HG02852 (cell line): ENCODE measurements at regions not wholly inside any gene's neighbourhood (a gene's known extent, or its start where the extent isn't known, plus 50 kb on each side); places are given as distances from the start of the nearest gene placed in this dataset.

Experiments
- ATAC-seq: cut with Tn5 transposase; IDR thresholded peaks from one replicate; pipeline ENCODE4 v1.9.1; 2021; ENCODE audit warnings: mild to moderate bottlenecking, moderate library complexity; ENCODE audit not compliant: unreplicated experiment

DNA sequence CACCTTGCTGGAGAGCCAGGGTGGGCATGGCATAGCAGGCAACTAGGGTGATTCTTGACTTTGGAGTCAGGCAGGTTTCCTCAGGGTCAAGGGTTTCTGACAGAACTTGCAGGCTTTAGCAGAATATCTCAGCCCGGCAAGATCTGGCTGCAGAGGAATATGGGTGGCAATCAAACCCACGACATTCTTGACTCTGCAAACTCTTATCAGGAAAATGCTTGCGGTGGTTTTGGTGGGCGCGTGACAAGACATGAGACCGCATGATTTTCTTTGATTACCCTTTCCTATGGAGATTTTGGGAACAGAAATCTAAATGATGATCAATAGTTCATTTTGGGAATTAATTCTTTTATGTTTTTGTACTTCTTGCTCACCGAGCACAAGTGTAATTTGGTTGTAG lies 449.5 kb downstream of the VRK1 start:
- ATAC-seq: no peak

DNA sequence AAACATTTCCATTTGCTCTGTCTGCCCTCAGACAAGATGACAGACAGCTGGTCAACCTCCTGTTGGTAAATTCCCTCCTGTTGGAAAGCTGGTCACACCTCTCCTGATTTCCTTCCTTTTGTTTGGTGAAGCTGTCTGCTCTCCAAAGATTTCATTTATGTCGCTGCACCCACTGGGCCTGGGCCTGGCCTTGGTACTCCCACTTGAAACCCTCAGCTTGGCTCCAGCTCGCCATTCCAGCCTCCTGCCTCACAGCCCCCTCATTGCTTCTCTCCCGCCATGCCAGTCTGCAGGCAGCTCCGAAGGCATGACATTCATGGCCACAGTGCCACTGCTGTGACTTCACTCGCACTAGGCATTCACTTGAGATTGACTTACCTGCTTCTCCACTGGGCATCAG lies 451.8 kb downstream of the VRK1 start:
- ATAC-seq: no peak

DNA sequence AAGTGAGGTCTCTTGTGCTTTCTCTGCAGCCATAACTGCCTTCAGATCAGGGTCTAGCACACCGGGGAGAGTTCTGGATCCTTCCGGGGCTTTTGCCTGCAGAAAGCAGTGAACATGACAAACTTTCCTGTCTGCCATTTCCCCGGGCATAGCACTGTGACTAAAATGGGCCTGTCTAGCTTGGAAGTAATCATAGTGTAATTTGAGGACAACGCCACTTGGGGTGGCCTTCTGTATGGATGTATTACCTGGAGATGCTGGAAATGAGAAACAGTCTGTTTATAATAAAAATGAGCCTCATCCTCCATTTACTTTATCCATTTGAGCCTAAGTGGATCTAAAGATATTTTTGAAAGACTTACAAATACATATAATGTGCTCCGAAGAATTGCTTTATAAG lies 453.7 kb downstream of the VRK1 start:
- no peak for ATAC-seq

DNA sequence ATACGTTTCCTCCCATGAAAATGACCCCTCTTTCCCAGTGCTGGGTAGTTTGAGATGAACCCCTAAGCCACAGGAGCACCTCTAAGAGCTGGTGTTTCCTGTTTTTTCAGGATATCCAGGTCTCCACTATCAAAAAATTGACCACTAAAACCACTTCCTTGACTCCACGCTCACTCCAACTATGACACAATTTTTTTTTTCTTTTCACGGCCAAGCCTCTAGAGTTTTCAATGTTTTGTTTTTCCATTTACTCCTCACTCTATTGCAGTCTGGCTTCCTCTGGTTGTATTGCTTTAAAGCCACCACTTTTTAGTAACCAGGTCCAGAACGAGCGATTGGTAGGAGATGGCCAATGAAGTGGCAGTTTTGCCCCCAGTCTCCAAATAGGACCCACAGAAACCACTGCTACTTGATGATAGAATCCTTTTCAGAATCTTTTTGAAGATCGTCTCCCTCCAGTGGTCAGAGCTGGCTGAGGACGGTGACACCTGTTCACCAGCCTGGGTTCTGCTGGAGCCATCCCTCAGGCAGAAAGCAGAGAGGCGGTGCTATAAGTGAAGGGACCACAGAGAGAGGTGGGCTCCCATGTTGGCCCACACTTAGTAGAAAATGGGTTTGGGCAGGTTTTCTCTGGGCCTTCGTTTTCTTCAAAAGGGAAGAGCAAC lies 454.4 kb downstream of the VRK1 start:
- peak; percentile 54 for ATAC-seq

DNA sequence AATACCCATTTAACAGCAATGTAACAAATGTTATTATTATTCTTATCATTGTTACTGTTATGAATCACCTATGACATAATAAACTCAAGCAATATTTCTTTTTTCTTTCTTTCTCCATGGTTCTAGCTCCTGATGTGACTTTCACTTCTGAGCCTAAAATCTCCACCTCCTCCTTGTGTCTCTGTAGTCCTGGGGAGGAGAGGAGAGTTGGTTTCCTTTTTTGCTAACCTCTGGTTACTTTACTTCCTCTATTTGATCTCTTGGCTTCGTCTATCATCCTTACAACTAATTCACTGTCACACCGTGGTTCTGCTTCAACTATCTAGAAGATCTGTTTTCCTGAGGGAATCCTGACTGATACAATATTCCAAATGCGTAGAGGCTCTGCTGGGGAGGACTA lies 456.6 kb downstream of the VRK1 start:
- no peak for ATAC-seq

DNA sequence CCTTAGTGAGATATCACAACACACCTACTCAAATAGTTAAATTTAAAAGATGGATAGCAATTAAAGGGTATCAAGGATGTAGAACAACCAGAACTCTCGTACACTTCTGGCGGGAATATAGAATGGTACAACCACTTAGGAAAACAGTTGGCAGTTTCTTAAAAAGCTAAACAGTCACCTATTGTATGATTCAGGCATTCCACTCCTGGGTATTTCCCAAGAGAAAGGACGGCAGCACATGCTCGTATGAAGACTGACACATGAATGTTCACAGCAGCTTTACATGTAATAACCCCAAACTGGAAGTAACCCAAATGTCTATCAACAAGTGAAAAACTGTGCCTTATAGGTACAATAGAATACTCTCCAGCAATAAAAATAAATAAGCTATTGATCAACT lies 465.2 kb downstream of the VRK1 start:
- no peak for ATAC-seq

DNA sequence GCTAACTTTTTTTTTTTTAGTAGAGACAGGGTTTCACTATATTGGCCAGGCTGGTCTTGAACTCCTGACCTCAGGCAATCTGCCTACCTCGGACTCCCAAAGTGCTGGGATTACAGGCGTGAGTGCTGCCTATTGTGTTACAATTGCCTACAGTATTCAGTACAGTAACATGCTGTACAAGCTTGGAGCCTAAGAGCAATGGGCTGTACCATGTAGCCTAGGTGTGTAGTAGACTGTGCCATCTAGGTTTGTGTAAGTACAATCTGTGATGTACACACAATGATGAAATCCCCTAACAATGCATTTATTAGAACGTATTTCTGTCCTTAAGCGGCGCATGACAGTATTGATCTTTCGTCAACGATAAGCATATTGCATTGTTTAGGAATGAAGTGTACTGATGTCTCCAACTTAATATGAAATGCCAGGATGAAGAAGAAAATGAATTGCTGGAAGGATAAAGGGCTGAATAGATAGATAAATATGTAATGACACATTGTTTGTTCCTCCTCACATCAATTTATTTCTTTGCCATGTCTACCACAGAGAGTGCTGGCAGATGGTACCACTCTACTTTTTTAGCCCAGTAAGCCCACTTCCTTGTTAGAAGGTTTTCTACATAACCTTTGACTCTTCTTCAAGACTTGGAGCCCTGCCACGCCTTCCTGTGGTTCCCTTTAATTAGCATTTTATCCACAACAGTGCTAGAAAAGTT lies 467.5 kb downstream of the VRK1 start:
- no peak for ATAC-seq

DNA sequence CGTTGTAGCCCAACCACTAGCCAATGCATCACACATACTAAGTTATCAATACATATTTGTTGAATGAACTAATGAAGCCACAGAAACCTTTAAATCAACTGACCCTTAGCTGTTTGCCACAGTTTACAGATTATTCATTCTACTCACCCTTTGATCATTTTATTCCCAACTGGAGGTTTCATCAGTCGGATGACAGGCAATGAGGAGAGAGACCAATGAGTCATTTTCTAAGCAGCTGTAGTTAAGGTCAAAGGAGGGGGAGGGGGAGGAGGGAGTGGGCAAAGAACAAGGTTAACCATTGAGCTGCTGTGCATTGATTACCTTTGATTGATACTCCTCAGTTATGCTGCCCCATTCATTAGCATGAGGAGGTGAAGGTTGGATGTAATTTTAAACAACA lies 469.5 kb downstream of the VRK1 start:
- no peak for ATAC-seq

DNA sequence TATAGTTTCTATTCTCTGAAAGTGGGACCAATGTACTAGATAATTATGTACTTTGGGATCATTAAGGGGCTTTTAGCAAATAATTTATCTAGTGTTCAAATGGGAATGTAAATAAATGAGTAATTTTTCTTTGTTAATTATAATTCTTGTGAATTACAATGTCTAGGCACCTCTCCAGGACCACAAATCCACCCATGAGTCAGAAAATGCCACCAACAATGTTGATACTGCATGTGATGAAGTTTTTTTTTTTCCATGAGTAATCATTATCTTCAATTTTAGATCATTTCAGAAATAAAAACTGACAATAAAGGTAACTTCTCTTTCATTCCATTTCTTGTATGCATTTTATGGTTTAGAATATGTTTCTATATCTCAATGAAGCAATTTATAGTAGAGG lies 470.3 kb downstream of the VRK1 start:
- no peak for ATAC-seq

DNA sequence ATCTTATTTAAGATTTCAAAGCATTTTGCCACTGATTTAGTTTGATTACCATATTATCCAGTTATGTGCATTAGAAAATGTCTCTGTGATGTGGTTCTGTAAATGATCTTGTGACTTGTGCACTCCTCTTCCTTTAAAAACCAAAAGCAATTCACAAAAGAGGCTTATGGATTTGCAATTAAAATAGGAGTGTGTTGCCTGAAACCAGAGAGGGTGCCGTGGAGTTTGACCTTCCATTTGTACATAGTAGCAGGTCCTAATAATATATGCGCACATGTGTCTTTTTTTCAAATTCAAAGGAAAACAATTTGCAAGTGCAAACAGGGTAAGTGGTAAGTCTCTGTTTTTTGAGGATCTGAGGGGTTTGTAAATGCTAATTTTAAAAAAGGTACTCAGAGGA lies 470.9 kb downstream of the VRK1 start:
- ATAC-seq: no peak

DNA sequence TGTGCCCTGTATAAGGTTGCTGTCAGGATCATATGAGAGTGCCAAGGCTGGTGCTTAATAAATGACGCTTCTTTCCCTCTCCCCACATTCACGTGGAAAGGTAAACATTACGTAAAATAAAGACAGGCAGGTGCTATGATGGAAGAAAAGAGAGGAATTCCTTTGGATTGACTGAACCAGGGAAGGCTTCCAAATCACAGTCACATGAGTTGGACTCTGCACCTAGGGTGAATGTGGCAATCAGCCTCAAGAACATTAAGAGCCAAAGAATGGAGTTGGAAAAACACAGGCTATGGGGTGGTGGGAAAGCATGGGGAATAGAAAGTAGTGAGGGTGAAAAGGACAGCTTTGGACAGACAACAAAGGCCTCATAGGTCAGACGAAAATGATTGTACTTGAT lies 473.1 kb downstream of the VRK1 start:
- ATAC-seq: no peak

DNA sequence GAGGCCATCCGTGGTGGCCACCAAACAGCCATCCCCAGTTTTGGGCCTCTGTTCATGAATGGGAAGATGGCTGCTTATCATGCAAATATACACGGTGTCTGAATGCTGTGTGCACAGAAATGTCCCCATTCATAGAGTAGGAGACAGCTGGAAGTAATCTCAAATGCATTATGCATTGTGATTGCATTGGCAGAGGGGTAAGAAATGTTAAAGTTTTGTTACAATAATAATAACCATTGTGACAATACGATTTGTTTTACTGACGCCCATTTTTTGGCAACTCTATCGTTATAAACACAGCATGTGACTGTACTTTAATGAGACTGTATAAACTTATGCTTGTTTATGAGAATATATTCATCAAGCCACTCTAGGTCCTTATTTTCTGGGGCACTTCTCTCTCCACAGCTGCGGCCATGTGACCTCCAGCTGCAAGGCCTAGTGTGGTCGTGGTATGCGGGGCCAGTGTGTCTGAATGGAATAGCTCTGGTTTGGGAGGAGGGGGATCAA lies 474.3 kb downstream of the VRK1 start:
- no peak for ATAC-seq

DNA sequence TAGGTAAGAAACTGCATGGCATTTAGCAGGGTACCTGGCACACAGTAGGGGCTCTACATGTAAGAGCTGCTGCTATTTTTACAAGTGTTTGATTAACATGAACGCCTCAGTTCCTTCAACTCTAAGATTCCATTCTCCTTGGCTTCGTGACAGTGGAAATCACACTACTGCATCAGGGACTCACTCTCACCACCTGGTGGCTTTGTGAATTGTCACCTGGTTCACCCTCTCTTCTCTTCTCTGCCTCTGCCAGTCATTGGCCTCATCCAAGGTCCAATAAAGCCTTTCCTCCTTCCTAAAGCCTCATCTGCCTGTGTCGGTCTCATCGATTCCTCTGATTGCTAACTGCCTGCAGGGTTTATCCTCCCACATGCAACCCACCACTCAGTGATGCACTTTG lies 476.4 kb downstream of the VRK1 start:
- no peak for ATAC-seq

DNA sequence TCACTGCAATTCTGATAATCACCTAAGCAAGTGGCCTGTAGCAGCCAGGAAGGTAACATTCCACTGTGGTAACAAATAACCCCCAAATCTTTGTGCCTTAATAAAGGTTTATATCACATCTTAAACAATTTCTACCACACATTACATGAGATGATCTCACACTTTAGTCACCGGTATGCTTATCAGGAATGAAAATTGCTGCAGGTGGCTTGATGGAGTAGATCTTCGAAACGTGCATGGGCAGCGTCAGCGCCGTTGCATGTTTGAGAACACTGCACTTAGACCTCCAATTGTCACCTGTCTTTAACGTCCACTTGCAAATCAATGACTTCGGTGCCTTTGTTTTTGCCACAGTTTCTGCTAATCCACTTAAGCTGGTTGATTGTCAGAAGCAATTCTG lies 477.4 kb downstream of the VRK1 start:
- no peak for ATAC-seq

DNA sequence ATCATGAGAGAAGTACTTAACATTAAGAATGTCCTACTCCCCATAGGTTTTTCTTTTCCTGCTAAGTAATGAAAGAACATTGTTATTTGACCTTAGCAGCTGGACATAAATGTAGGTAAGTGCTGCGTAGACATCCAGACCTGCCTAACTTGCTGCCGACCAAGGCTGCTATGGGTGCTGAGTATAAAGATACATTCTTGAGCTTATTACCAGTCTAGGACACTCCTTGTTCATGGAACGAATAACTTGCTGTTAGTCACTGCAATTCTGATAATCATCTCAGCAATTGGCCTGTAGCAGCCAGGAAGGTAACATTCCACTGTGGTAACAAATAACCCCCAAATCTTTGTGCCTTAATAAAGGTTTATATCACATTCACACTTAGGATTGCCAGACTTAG lies 478.1 kb downstream of the VRK1 start:
- no peak for ATAC-seq

DNA sequence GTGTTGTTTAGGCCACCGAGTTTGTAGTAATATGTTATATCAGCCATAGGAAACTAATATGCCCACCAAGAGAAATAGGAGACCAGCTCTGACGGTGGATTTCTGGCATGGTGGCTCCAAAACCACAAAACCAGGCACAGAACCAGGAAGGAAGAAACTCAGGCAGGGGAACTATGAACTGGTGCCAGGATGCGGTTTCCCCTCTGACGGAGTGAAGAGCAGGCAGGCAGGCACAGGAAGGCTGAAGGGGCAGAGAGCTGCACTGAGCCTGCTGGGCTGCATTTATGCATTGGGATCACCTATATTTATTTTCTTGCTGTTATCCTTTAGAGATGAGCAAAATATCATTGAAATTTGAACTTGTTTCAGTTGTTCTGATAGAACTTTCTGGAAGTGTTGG lies 479.4 kb downstream of the VRK1 start:
- ATAC-seq: no peak

DNA sequence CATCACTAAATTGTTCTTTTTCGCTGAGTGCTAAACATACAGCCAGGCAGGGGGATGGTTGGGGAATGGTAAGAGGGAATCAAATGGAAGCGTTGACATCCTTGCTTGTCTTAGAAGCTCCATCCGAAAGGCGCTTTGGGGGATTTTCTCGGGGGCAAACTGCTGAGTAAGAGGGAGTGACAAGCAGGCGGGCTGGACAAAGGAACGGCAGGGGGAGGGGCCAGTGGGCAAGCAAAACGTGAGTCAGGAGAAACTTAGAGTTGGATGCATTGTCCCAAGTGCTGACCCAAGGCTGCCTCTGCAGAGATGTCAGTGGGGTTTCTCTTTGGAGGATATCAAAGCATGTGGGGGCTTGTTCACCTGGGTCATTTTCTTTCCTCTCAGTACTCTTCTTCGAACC lies 480.5 kb downstream of the VRK1 start:
- ATAC-seq: no peak

DNA sequence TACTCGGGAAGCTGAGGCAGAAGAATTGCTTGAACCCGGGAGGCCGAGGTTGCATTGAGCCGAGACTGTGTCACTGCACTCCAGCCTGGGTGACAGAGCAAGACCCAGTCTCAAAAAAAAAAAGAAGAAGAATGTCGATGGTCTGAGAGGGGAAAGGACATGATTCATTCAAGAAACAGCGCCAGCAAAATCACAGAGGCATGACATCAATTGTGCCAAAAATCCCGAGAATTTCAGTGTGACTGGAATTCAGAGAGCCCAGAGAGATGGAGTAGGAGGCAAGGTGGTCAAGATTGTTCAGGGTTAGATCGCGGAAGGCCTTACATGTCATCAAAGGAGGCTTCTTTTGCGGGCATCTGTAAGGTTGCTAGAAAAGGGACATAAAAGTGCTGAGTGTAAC lies 483.3 kb downstream of the VRK1 start:
- no peak for ATAC-seq

DNA sequence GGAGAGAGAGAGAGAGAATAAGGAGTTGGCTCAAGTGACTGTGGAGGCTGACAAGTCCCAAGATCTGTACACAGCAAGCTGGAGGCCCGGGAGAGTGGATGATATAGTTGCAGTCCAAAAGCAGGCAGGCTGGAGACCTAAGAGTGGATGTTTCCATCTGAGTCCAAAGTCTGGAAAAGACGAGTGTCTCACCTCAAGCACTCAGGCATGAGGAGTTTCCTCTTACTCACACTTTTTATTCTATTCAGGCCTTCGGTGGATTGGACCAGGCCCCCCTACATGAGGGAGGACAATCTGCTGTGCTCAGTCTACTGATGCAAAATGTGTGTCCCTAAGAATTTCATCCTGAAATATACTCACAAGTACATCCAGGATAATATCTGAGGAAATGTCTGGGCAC lies 484.6 kb downstream of the VRK1 start:
- ATAC-seq: no peak

DNA sequence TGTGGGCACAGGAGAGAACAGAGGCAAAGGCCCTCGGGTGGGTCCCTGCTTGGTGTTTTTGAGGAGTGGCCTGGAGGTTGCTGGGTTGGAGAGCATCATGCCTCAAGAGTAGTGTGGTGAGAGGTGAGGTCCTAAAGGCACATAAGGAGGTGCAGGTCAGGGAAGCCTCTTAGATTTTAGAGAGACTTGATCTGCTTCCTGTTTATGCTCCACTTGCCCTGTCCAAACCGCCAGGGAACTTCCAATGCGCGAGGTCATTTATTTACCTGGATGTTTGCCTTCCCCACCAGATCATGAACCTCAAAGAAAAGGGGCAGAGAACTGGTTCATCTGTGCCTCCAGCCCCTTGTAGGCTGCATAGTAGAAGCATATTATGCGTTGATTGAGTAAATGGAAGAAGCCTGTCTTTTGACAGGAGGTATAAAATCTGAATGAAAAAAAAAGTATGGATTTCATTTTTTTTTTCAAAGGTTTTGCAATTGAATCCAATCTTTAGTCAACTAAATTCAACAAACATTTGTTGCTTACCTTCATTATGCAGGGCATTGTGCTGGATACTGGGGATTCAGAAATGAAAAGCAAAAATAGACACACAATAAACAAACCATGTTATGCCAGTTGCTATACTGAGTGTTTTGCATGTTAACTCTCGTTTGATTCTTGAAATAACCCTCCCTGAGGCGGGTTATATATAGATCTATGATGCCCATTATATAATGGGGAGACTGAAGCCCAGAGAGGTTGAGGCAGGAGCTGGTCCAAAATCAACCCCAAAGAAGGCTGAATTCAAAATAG lies 485.2 kb downstream of the VRK1 start:
- ATAC-seq: no peak

DNA sequence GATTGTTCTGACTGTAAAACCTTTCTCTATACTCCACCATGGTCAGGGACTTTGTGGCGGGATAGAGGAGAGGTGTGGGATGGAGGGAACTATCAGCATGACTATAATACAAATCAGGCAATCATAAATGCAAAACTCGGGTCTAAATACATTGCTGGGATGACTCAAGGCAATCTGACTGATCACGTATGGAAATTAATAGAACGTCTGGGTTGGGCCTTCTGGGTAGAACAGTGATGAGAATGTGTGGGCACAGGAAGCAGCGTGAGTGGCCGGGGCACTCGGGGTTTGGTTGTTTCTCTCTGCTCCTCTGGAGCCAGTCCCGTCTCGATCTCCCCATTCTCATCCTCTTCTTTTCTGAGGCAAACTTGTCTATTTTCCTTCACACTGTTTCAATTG lies 485.8 kb downstream of the VRK1 start:
- ATAC-seq: no peak

DNA sequence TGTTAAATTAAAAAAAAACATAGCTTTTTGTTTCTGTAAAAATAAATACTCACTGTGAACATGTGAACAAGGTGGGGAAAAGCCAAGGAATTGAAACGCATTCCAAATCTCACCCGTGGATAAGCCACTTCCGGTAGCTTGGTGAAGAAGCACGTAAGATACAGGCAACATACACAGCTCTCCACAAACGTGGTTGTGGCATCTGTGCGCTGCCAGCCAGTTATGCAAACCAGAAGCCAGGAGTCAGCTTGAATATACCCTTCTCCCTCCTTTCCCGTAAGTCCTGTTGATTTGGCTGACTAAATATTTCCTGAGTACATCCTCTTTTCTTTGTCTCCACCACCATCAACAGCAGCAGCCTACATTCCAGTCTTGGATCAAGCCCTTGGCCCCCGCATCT lies 486.2 kb downstream of the VRK1 start:
- ATAC-seq: no peak
